Fibroblast of the aortic adventitia (primary cell): ENCODE measurements at regions not wholly inside any gene's neighbourhood (a gene's known extent, or its start where the extent isn't known, plus 50 kb on each side); places are given as distances from the start of the nearest gene placed in this dataset.

Source experiments
- DNase-seq: peaks from one replicate; pipeline ENCODE4 v3.0.0-alpha.2; 2010; ENCODE audit warnings: low read depth
- H3K4me3 ChIP-seq: 2 replicates; pipeline ENCODE4 v1.5.1; 2011; ENCODE audit warnings: low read depth, mild to moderate bottlenecking, control low read depth, low read length, moderate library complexity
- TF ChIP-seq, protein P1 (sequence below): IDR thresholded peaks from 2 replicates; pipeline ENCODE4 v1.5.1; 2011; ENCODE audit warnings: mild to moderate bottlenecking, low read length, control low read depth, inconsistent platforms; ENCODE audit not compliant: insufficient read depth

DNA sequence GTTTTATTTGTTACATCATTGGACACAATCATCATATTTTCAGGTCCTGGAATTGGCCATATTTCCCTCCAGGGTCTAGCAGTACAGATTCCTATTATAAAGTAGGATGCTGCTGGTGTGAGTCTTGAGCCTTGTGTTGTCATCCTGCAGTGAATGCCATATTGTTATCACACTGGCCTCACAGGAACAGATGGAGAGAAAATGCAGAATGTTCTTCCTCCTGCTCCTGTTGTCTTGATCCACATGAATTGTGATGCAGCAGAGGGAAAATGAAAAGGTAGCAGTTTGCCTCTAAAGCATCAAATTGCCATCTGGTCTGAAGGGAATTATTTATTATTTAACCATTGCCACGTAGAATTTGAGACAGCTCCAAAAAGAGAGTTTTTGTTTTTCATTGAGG lies 248.6 kb downstream of the GPAM start:
- DNase-seq: no peak
- no peak overlapping the region for H3K4me3 ChIP-seq
- TF ChIP-seq, protein P1, sequence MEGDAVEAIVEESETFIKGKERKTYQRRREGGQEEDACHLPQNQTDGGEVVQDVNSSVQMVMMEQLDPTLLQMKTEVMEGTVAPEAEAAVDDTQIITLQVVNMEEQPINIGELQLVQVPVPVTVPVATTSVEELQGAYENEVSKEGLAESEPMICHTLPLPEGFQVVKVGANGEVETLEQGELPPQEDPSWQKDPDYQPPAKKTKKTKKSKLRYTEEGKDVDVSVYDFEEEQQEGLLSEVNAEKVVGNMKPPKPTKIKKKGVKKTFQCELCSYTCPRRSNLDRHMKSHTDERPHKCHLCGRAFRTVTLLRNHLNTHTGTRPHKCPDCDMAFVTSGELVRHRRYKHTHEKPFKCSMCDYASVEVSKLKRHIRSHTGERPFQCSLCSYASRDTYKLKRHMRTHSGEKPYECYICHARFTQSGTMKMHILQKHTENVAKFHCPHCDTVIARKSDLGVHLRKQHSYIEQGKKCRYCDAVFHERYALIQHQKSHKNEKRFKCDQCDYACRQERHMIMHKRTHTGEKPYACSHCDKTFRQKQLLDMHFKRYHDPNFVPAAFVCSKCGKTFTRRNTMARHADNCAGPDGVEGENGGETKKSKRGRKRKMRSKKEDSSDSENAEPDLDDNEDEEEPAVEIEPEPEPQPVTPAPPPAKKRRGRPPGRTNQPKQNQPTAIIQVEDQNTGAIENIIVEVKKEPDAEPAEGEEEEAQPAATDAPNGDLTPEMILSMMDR: no peak

DNA sequence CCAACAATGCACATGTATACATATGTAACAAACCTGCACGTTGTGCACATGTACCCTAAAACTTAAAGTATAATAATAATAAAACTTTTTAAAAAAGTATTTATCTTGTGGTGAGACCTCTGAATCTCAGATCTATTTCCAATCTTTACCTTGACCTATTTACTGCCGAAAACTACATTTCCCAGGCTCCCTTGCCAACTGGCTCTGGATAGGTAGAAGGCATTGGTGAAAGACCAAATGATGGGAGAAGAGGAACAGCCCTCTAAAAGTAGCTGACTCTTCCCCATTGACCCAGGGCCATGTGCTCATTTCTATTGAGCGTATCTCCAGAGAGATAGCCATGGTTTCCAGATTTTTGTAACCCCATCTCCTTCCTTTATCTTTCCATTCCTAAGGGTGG lies 247.4 kb downstream of the GPAM start:
- TF ChIP-seq, protein P1: no peak
- DNase-seq: no peak
- no peak overlapping the region for H3K4me3 ChIP-seq

DNA sequence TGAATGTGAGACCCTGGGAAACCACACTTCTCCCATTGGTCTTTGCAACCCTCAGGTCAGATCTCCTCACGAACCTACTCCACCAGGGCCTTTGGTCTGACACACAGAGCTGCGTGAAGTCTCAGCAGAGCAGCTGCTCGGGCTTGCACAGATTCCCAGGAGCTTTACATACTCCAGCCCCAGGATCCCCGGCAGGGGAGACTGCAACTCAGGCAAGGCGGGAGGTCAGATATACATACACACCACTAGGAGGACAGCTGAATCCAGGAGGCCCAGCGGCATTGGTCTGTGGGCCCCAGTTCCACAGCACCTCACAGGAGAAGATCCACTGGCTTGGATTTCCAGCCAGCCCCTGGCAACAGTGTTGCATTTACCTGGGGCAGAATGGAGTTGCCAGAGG lies 239.2 kb downstream of the GPAM start:
- no peak overlapping the region for H3K4me3 ChIP-seq
- TF ChIP-seq, protein P1: no peak
- DNase-seq: no peak

DNA sequence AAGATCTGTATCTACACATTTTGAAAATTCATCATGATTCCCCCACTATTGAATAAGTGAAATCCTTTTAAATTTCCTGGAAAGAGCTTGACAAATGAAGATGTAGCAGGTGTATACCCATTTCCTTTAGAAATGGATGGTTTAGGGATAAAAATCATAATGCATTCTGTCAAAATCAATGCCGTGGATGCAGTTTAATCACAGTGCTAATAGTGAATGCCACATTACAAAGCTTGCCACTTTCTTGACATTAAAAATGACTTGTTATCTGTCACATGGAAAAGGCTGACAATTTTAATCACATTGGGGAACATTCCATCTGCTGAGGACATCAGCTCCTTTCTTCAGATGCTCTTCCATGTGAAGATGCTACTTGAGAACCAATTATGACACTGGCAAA lies 229.6 kb downstream of the GPAM start:
- DNase-seq: no peak
- TF ChIP-seq, protein P1: no peak
- no peak overlapping the region for H3K4me3 ChIP-seq

DNA sequence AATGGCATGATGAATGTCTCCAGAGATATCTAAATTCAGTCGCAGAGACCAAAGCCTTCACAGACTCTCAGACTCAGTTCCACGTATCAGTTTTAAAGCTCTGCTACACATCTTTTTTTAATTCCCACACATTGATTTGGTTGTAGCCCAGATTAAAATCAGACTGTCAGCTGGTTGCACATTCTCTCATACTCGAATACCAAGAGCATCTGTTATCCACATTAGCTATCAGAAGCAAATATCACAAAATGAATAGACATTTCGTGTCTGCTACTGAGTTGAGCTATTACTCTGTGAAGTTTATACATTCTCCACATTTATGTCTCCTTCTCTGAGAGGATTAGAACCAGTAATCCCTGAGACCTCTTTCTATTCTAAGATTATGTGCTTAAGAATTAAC lies 229.2 kb downstream of the GPAM start:
- H3K4me3 ChIP-seq: no peak overlapping the region
- no peak for DNase-seq
- TF ChIP-seq, protein P1: no peak

DNA sequence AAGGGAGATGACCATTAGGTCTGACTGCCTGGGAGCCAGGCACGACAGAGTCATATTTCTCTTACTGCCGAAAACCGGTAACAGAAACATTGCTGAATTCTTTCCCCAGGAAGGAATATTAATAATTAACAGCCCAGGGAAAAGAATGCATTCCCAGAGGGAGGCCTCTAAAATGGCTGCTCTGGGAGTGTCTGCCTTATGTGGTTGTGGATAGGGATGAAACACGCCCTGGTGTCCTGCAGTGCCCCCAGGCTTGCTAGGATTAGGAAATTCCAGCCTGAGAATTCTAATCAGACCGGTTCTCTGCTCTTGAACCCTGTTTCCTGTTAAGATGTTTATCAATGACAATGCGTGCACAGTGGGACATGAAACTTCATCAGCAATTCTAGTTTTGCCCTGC lies 226.7 kb downstream of the GPAM start:
- no peak for DNase-seq
- TF ChIP-seq, protein P1: no peak
- no peak overlapping the region for H3K4me3 ChIP-seq

DNA sequence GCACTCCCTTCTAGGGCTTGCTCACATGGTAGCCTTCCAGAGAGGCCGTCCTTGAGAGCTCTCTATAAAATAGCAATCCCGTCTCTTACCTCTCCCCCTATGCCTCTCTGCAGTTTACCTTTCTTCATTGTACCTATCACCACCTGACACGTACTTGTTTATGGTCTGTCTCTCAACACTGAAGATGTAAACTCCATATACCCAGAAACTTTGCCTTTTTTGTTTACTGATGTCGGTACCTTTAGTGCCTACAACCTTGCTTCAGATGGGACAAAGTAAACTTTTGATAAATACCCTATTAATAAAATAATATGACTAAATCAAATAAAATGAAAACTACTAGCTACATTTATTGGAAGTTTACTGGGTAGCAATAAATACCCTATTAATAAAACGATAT lies 220.6 kb downstream of the GPAM start:
- H3K4me3 ChIP-seq: no peak overlapping the region
- DNase-seq: no peak
- TF ChIP-seq, protein P1: no peak
